OCI-LY7 (cell line): ENCODE measurements at regions not wholly inside any gene's neighbourhood (a gene's known extent, or its start where the extent isn't known, plus 50 kb on each side); places are given as distances from the start of the nearest gene placed in this dataset.

Source experiments
- BruUV-seq: library from RNA; stranded (reverse); fragments of 400-500 nt; replicated peaks from 2 replicates; lab custom pipeline; 2021; lab: Mats Ljungman, UMichigan
- CTCF ChIA-PET: fragments of 300-600 bp; sonication (Branson Sonifier 250); formaldehyde crosslinking; loops from one replicate; lab custom pipeline; 2022; ENCODE audit warnings: antibody characterized with exemption; ENCODE audit not compliant: unreplicated experiment; lab: Charles Lee
- POLR2A ChIA-PET: fragments of 300-600 bp; sonication (Branson Sonifier 250); formaldehyde crosslinking; loops from one replicate; lab custom pipeline; 2022; ENCODE audit warnings: antibody characterized with exemption; lab: Charles Lee
- DNase-seq: peaks from one replicate; pipeline ENCODE4 v3.0.0-alpha.2; 2015; ENCODE audit warnings: low spot score
- H2AFZ ChIP-seq: fragments of 200-600 bp; sonication (generic), shearing (Covaris generic); 2 replicates; pipeline ENCODE4 v1.6.1; 2014; ENCODE audit warnings: mild to moderate bottlenecking, antibody characterized with exemption, low read length, moderate library complexity
- H3K27ac ChIP-seq: fragments of 200-600 bp; sonication (generic); 2 replicates; pipeline ENCODE4 v1.5.1; 2014; ENCODE audit warnings: mixed run types, low read depth, mild to moderate bottlenecking, moderate library complexity, low read length, inconsistent platforms; ENCODE audit not compliant: poor library complexity, severe bottlenecking
- H3K36me3 ChIP-seq: fragments of 200-600 bp; sonication (generic); 2 replicates; pipeline ENCODE4 v1.6.1; 2014; ENCODE audit warnings: mild to moderate bottlenecking, antibody characterized with exemption, low read length, moderate library complexity, mixed read lengths; ENCODE audit not compliant: insufficient read depth
- H3K4me1 ChIP-seq: fragments of 200-600 bp; sonication (generic); 2 replicates; pipeline ENCODE4 v1.5.1; 2014; ENCODE audit warnings: mild to moderate bottlenecking, low read length; ENCODE audit not compliant: insufficient read depth, poor library complexity, severe bottlenecking
- H3K4me2 ChIP-seq: fragments of 200-600 bp; sonication (generic); 2 replicates; pipeline ENCODE4 v1.6.1; 2014; ENCODE audit warnings: mild to moderate bottlenecking, low read length
- H3K4me3 ChIP-seq: fragments of 200-600 bp; sonication (generic); 2 replicates; pipeline ENCODE4 v1.5.1; 2014; ENCODE audit warnings: mild to moderate bottlenecking, low read depth, low read length; ENCODE audit not compliant: poor library complexity, severe bottlenecking
- H3K79me2 ChIP-seq: fragments of 200-600 bp; sonication (generic); 2 replicates; pipeline ENCODE4 v1.6.1; 2016; ENCODE audit warnings: low read depth, mild to moderate bottlenecking, low read length, moderate library complexity, mixed read lengths; ENCODE audit not compliant: insufficient read depth
- H3K9me2 ChIP-seq: fragments of 200-600 bp; sonication (generic); 2 replicates; pipeline ENCODE4 v1.6.1; 2016; ENCODE audit warnings: mild to moderate bottlenecking, low read length, mixed read lengths; ENCODE audit not compliant: insufficient read depth
- H3K9me3 ChIP-seq: fragments of 200-600 bp; sonication (generic); 2 replicates; pipeline ENCODE4 v1.6.1; 2014; ENCODE audit warnings: mild to moderate bottlenecking, mixed run types, low read length, mixed read lengths
- H4K20me1 ChIP-seq: fragments of 200-600 bp; sonication (generic); 2 replicates; pipeline ENCODE4 v1.6.1; 2014; ENCODE audit warnings: mild to moderate bottlenecking, antibody characterized with exemption, low read length, moderate library complexity, mixed read lengths; ENCODE audit not compliant: insufficient read depth
- CTCF ChIP-seq: fragments of 200-600 bp; sonication (generic); conservative IDR thresholded peaks from 2 replicates; pipeline ENCODE4 v1.5.1; 2014; ENCODE audit warnings: mild to moderate bottlenecking, antibody characterized with exemption, low read length, moderate library complexity, mixed read lengths
- EZH2phosphoT487 ChIP-seq: fragments of 200-600 bp; sonication (generic); IDR thresholded peaks from 2 replicates; pipeline ENCODE4 v1.6.1; 2018; ENCODE audit warnings: low read depth, borderline replicate concordance, mild to moderate bottlenecking, mixed run types, antibody characterized with exemption, low read length, moderate library complexity, mixed read lengths
- intact Hi-C: fragments of 100-400 bp; cut with micrococcal nuclease; formaldehyde crosslinking; loops from one replicate; pipeline ENCODE4 v1.10.0; 2022; ENCODE audit not compliant: unreplicated experiment

- DNase-seq, result no peak
- Histone ChIP-seq H3K27ac (no peak overlapping the region), H3K4me1 (no peaks in the 10 kb centered on the region), H3K79me2 (no peaks in the 10 kb centered on the region), H4K20me1 (no peaks in the 10 kb centered on the region), H3K9me2 (no peaks in the 10 kb centered on the region), H2AFZ (no peak overlapping the region), H3K4me3 (no peak overlapping the region), H3K9me3 (no peaks in the 10 kb centered on the region), H3K4me2 (no peak overlapping the region), H3K36me3 (no peaks in the 10 kb centered on the region)
- BruUV-seq, result no TSS peak
- intact Hi-C loops, result no loop called here
- POLR2A ChIA-PET, result no interaction called here
- CTCF ChIA-PET, result no interaction called here
- TF ChIP-seq CTCF (no peak), EZH2phosphoT487 (no peak)
These were observed 1978.5 kb upstream of the LRRTM1 start for GRCh38 chr2:82283075-82283474.

GRCh38 chr2:82282111-82282882 is 1977.7 kb upstream of the LRRTM1 start:
- no peak overlapping the region for H3K4me3 ChIP-seq
- CTCF ChIA-PET, result no interaction called here
- DNase-seq, result no peak
- no TSS peak for BruUV-seq
- H3K9me2 ChIP-seq, result no peaks in the 10 kb centered on the region
- TF ChIP-seq CTCF (0 out of 2 replicates have a peak, but pooled peaks have one; percentile 30), EZH2phosphoT487 (no peak)
- H3K4me2 ChIP-seq, result no peak overlapping the region
- H3K4me1 ChIP-seq, result no peaks in the 10 kb centered on the region
- no peak overlapping the region for H2AFZ ChIP-seq
- H4K20me1 ChIP-seq, result no peaks in the 10 kb centered on the region
- no peaks in the 10 kb centered on the region for H3K9me3 ChIP-seq
- H3K79me2 ChIP-seq, result no peaks in the 10 kb centered on the region
- POLR2A ChIA-PET, result no interaction called here
- intact Hi-C loops, result no loop called here
- no peaks in the 10 kb centered on the region for H3K36me3 ChIP-seq
- H3K27ac ChIP-seq, result no peak overlapping the region

GRCh38 chr2:82279367-82279766 is 1974.8 kb upstream of the LRRTM1 start:
- no peak overlapping the region for H3K27ac ChIP-seq
- no peak overlapping the region for H2AFZ ChIP-seq
- H3K4me2 ChIP-seq, result no peak overlapping the region
- no TSS peak for BruUV-seq
- CTCF ChIA-PET, result no interaction called here
- no peaks in the 10 kb centered on the region for H3K9me3 ChIP-seq
- H4K20me1 ChIP-seq, result no peaks in the 10 kb centered on the region
- DNase-seq, result no peak
- H3K4me1 ChIP-seq, result no peaks in the 10 kb centered on the region
- no peak overlapping the region for H3K4me3 ChIP-seq
- H3K9me2 ChIP-seq, result no peaks in the 10 kb centered on the region
- POLR2A ChIA-PET, result no interaction called here
- H3K36me3 ChIP-seq, result no peaks in the 10 kb centered on the region
- intact Hi-C loops, result no loop called here
- TF ChIP-seq EZH2phosphoT487 (no peak), CTCF (no peak)
- H3K79me2 ChIP-seq, result no peaks in the 10 kb centered on the region
